ENCODE measurements at regions not wholly inside any gene's neighbourhood (a gene's known extent, or its start where the extent isn't known, plus 50 kb on each side); places are given as distances from the start of the nearest gene placed in this dataset.

DNA sequence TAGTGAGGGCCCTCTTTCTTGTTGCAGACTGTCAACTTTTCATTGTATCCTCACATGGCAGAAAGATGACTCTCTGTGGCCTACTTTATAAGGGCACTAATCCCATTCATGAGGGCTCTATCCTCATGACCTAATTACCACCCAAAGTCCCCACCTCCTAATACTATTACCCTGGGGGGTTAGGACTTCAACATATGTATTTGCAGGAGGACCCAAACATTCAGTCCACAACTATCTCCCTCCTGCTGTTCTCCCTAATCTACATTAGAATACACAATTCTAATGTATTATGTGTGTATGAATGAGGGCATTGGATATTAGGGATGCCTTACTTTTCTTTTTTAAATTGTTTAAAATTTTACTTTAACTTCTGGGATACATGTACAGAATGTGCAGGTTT is 246.0 kb upstream of the TANK start:
- Mint-ChIP-seq H3K27me3 (no peaks in the 10 kb centered on the region), H3K27ac (no peak overlapping the region), H3K4me3 (ENCODE audit: low read depth) (no peak overlapping the region), H3K4me1 (ENCODE audit: low read depth) (no peaks in the 10 kb centered on the region), H3K36me3 (ENCODE audit: insufficient read depth) (no peaks in the 10 kb centered on the region), H3K9me3 (ENCODE audit: low read depth) (no peaks in the 10 kb centered on the region)
- DNase-seq (ENCODE audit: low spot score, unreplicated experiment) = no peak
- TF ChIP-seq, protein P1, sequence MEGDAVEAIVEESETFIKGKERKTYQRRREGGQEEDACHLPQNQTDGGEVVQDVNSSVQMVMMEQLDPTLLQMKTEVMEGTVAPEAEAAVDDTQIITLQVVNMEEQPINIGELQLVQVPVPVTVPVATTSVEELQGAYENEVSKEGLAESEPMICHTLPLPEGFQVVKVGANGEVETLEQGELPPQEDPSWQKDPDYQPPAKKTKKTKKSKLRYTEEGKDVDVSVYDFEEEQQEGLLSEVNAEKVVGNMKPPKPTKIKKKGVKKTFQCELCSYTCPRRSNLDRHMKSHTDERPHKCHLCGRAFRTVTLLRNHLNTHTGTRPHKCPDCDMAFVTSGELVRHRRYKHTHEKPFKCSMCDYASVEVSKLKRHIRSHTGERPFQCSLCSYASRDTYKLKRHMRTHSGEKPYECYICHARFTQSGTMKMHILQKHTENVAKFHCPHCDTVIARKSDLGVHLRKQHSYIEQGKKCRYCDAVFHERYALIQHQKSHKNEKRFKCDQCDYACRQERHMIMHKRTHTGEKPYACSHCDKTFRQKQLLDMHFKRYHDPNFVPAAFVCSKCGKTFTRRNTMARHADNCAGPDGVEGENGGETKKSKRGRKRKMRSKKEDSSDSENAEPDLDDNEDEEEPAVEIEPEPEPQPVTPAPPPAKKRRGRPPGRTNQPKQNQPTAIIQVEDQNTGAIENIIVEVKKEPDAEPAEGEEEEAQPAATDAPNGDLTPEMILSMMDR (IDR thresholded peaks at IDR 0.05; ENCODE audit: unreplicated experiment) = no peak

DNA sequence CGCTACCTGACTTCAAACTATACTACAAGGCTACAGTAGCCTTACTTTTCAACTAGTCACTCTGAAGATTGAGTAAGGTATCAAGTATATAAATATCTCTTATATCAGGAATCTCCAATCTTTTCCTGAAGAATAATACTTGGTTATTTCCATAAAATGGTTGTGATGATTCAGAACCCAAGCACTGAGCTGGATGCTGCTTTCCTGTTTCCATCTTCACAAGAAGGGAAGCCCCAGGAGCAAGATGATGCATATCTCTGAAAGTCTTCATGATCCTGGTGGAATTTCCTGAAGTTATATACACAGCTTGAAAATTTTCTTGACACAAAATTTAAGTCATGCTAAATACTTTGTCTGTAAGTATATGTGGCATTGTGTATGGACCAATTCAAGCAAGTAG is 243.9 kb upstream of the TANK start:
- Mint-ChIP-seq H3K4me3 (ENCODE audit: low read depth) (no peak overlapping the region), H3K27ac (no peak overlapping the region), H3K36me3 (ENCODE audit: insufficient read depth) (no peaks in the 10 kb centered on the region), H3K4me1 (ENCODE audit: low read depth) (no peaks in the 10 kb centered on the region), H3K27me3 (no peaks in the 10 kb centered on the region), H3K9me3 (ENCODE audit: low read depth) (no peaks in the 10 kb centered on the region)
- TF ChIP-seq, protein P1 (IDR thresholded peaks at IDR 0.05; ENCODE audit: unreplicated experiment) = no peak
- DNase-seq (ENCODE audit: low spot score, unreplicated experiment) = no peak

DNA sequence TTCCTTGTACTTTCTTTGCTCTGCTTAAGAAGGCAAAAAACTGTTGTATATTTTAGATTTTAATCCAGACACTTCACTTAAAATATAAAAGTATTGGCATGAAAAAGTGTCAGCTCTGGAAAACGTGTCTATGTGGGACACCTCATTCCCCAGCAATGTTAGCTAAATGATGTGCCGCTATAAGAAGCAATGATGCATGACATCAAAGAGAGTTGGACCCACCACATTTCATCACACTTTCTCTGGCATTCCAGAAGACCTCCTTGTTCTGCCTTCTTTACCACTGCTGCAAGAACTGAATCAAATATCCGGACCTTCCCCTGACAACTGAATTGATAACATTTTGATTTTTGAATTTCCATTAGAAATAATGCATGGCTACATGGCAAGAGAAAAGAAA is 242.4 kb upstream of the TANK start:
- no peak for DNase-seq (ENCODE audit: low spot score, unreplicated experiment)
- H3K27ac Mint-ChIP-seq = no peak overlapping the region
- no peaks in the 10 kb centered on the region for H3K4me1 Mint-ChIP-seq (ENCODE audit: low read depth)
- H3K36me3 Mint-ChIP-seq (ENCODE audit: insufficient read depth) = no peaks in the 10 kb centered on the region
- no peaks in the 10 kb centered on the region for H3K9me3 Mint-ChIP-seq (ENCODE audit: low read depth)
- H3K4me3 Mint-ChIP-seq (ENCODE audit: low read depth) = no peak overlapping the region
- TF ChIP-seq, protein P1 (IDR thresholded peaks at IDR 0.05; ENCODE audit: unreplicated experiment) = no peak
- H3K27me3 Mint-ChIP-seq = no peaks in the 10 kb centered on the region

DNA sequence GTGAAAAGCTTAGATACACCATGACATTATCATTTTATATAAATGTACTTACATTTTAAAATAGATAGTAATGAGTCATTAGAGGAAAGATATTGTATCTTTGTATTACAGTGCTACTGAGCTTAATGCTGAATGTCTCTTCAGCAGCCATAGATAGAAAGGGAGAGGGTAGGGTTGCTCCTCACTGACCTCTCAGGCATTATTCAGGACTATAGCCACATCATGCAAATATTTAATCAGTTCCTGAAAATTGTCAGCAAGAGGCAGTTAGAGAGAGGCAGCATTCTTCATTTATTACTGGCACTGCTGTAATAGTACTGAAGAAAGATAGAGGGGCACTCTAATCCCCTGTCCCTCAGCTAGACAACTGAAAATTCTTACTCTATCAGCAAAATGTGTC is 242.0 kb upstream of the TANK start:
- Mint-ChIP-seq H3K4me1 (ENCODE audit: low read depth) (no peaks in the 10 kb centered on the region), H3K27me3 (no peaks in the 10 kb centered on the region), H3K27ac (no peak overlapping the region), H3K9me3 (ENCODE audit: low read depth) (no peaks in the 10 kb centered on the region), H3K4me3 (ENCODE audit: low read depth) (no peak overlapping the region), H3K36me3 (ENCODE audit: insufficient read depth) (no peaks in the 10 kb centered on the region)
- TF ChIP-seq, protein P1 (IDR thresholded peaks at IDR 0.05; ENCODE audit: unreplicated experiment) = no peak
- DNase-seq (ENCODE audit: low spot score, unreplicated experiment) = no peak

DNA sequence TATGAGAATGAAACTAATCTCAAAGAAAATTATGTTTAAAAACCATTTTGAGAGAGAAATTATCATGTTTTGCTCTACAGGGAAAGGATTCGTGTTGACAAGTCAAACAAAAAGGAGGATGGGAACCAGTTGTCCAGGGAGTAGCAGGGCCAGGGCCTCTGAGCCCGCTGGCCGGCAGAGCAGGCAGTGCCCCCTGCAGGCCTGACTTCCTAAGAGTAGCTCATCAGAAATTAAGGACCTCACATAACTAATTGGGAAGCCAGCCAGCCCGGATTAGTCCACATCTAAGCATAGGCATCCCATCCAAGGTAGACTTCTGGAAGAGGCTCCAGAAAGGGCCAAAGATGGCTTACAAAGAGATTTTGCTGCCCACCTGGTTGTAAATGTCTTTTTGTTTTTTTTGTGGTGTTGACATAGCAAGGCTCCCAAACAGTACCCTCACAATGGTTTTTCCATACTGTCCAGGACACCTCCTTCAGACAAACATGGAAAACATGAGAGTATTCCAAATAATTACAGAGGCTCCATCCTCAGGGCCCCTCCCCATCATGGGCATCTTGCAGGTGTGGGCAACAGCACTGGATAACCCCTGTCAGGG is 241.2 kb upstream of the TANK start:
- DNase-seq (ENCODE audit: low spot score, unreplicated experiment) = peak; percentile 15
- TF ChIP-seq, protein P1 (IDR thresholded peaks at IDR 0.05; ENCODE audit: unreplicated experiment) = peak; percentile 69
- no peak overlapping the region for H3K27ac Mint-ChIP-seq
- H3K4me3 Mint-ChIP-seq (ENCODE audit: low read depth) = no peak overlapping the region
- H3K9me3 Mint-ChIP-seq (ENCODE audit: low read depth) = no peaks in the 10 kb centered on the region
- H3K4me1 Mint-ChIP-seq (ENCODE audit: low read depth) = no peaks in the 10 kb centered on the region
- no peaks in the 10 kb centered on the region for H3K36me3 Mint-ChIP-seq (ENCODE audit: insufficient read depth)
- H3K27me3 Mint-ChIP-seq = no peaks in the 10 kb centered on the region
